Small intestine (tissue), 7 donors: ENCODE measurements at regions not wholly inside any gene's neighbourhood (a gene's known extent, or its start where the extent isn't known, plus 50 kb on each side); places are given as distances from the start of the nearest gene placed in this dataset.

ENCODE experiments used
- DNase-seq, 2 donors: peaks; one replicate each; pipeline versions ENCODE4 v3.0.0 to v3.0.0-alpha.2; 2013
- FAIRE-seq: peaks from 2 replicates; lab custom pipeline; 2012; peaks lifted over from hg19 to GRCh38; lab: Jason Lieb, UNC
- H3K27ac ChIP-seq, 3 donors: one replicate each; pipeline ENCODE4 v1.5.1; 2013; ENCODE audit warnings: low read length in 2 of 3, mild to moderate bottlenecking in 2 of 3, control low read depth in 1 of 3, inconsistent platforms in 1 of 3, low read depth in 1 of 3, moderate library complexity in 1 of 3
- H3K27me3 ChIP-seq, 3 donors: one replicate each; pipeline ENCODE4 v1.6.1; 2013; ENCODE audit warnings: low read length in 3 of 3, inconsistent platforms in 1 of 3; ENCODE audit not compliant: control insufficient read depth in 3 of 3, insufficient read depth in 3 of 3
- H3K36me3 ChIP-seq, 3 donors: one replicate each; pipeline ENCODE4 v1.6.1; 2013; ENCODE audit warnings: low read length in 3 of 3, inconsistent platforms in 1 of 3, low read depth in 1 of 3, mild to moderate bottlenecking in 1 of 3, moderate library complexity in 1 of 3; ENCODE audit not compliant: control insufficient read depth in 3 of 3, insufficient read depth in 2 of 3
- H3K4me1 ChIP-seq, 3 donors: one replicate each; pipeline ENCODE4 v1.6.1; 2013; ENCODE audit warnings: low read length in 2 of 3, inconsistent platforms in 1 of 3, low read depth in 1 of 3, mild to moderate bottlenecking in 1 of 3, moderate library complexity in 1 of 3; ENCODE audit not compliant: control insufficient read depth in 3 of 3, insufficient read depth in 2 of 3
- H3K4me3 ChIP-seq, 3 donors: one replicate each; pipeline ENCODE4 v1.5.1; 2013; ENCODE audit warnings: low read length in 3 of 3, control low read depth in 1 of 3, inconsistent platforms in 1 of 3, low read depth in 1 of 3, mild to moderate bottlenecking in 1 of 3, moderate library complexity in 1 of 3
- H3K9me3 ChIP-seq, 2 donors: one replicate each; pipeline ENCODE4 v1.6.1; 2013; ENCODE audit warnings: low read depth in 1 of 2, low read length in 1 of 2; ENCODE audit not compliant: control insufficient read depth in 2 of 2, insufficient read depth in 1 of 2
- WGBS, 3 donors: extraction: QIAGEN DNeasy Blood & Tissue Kit; methylation state at CpG; one replicate each; pipeline ENCODE4 v1.1.7; 2013; 5-methylcytosine and 5-hydroxymethylcytosine counted together
- donor health status: healthy with polysubstance abuse.
- donor health status: control.
- donor health status: control.
- donor health status: Bipolar disorder and iron deficiency.
- donor health status: healthy.

GRCh38 chr9:16098306-16098705 lies 545.5 kb downstream of the CCDC171 start:
- H3K4me3 ChIP-seq = no peak overlapping the region
- H3K9me3 ChIP-seq = peaks cover 0 to 3% of the 10 kb centered on the region in 2 donors
- H3K27me3 ChIP-seq = no peaks in the 10 kb centered on the region
- H3K27ac ChIP-seq = no peak overlapping the region
- no peaks in the 10 kb centered on the region for H3K4me1 ChIP-seq
- no peak for FAIRE-seq
- WGBS, 3 donors = 91 to 95% (median 91%) methylated on average over 5 of the region's 5 CpGs
- no peak for DNase-seq
- no peaks in the 10 kb centered on the region for H3K36me3 ChIP-seq

- DNase-seq = no peak
- Histone ChIP-seq H3K9me3 (peaks cover 0 to 3% of the 10 kb centered on the region in 2 donors), H3K27ac (no peak overlapping the region), H3K4me3 (no peak overlapping the region), H3K27me3 (no peaks in the 10 kb centered on the region), H3K4me1 (no peaks in the 10 kb centered on the region), H3K36me3 (no peaks in the 10 kb centered on the region)
- 65 to 70% (median 69%) methylated on average over 8 of the region's 8 CpGs for WGBS, 3 donors
- FAIRE-seq = no peak
Observed at GRCh38 chr9:16099732-16100536, 547.1 kb downstream of the CCDC171 start.

DNA sequence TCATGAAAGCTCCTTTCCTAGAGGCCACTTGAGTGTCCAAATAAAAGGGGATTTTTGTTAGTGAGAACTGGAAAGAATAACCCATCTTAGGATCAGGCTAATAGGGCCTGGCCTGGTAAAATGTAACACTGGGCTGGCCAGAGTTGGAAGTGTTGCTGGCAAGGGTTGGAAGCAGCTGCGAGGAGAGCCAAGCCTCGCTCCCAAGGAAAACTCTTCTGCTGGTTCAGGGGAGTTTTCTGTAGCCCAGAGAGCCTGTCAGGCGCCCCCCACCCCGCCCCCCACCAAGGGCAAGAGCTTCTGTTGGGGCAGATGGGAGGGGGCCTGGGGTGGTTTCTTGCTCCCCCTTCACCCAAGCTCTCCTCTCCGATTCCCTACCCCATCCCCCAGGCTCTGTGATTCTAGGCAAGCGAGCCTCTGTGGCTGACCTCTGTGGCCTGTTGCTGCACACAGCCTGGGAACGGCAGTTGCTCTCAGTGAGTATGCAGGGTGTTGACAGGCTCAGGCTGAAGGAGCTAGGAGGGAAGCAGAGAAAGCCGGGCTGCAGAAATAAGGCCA lies 547.8 kb downstream of the CCDC171 start:
- H3K9me3 ChIP-seq = peaks cover 0 to 3% of the 10 kb centered on the region in 2 donors
- H3K4me1 ChIP-seq = no peaks in the 10 kb centered on the region
- no peaks in the 10 kb centered on the region for H3K36me3 ChIP-seq
- FAIRE-seq (no peak), DNase-seq (no peak)
- H3K27me3 ChIP-seq = no peaks in the 10 kb centered on the region
- H3K27ac ChIP-seq = no peak overlapping the region
- H3K4me3 ChIP-seq = no peak overlapping the region
- WGBS, 3 donors = 49 to 69% (median 65%) methylated on average over 8 of the region's 8 CpGs

DNA sequence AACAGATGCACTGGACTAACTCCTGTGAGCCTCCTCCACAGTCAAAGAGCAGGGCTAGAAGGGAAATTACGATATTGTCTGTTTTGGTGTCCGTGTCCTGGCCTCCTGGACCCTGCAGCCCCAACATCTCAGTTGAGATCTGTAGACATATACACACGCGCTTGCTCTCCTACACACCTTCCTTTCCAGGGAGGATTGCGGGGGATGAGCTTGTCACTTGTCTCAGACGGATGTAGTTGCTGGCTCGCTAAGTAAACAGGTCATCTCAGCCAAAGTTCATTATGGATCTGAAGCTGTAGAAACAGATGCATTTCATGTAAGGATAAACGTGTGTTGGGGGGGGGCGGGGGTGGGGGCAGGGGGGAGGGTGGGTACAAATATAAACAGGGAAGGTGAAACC lies 549.3 kb downstream of the CCDC171 start:
- Histone ChIP-seq H3K27me3 (no peaks in the 10 kb centered on the region), H3K4me1 (no peaks in the 10 kb centered on the region), H3K27ac (no peak overlapping the region), H3K9me3 (peaks cover 0 to 3% of the 10 kb centered on the region in 2 donors), H3K4me3 (no peak overlapping the region), H3K36me3 (no peaks in the 10 kb centered on the region)
- no peak for DNase-seq
- FAIRE-seq = no peak
- 61 to 69% (median 69%) methylated on average over 9 of the region's 9 CpGs for WGBS, 3 donors

DNA sequence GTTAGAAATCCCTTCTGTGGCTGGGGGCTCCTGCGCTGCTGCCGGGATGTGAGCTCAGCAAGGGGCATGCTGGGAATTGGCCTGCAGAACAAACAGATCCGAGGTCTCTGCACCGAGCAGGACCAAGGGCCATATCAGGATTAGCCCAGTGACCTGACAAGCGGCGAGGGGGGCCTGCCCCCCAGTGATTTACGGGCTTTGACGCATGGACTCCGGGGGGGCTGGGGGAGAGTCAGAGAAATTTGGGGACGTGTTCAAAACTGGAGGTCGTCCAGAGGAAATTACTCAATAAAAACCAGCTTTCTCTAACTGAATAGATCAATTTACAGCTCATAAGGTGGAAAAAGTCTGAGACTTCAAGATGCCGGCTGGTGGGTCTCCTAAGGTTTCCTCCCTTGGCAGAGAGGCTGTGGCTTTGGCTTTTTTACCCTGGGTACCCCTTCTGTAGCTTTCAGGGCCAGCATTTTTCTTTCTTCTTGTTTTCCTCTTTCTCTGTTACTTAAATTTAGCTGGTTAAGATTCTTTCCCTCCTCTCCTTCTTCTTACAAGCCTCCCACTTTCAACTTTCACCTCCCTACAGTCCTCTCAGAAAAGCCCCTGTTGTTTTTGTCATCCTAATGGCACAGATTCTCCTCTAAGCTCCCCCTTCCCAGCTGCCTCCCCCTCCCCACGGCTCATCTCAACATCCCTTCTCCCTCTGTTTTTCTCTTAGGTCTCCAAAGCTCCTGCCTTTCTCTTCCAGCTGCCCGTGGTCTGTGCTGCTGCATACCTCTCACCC lies 551.0 kb downstream of the CCDC171 start:
- 24 to 34% (median 28%) methylated on average over 14 of the region's 14 CpGs for WGBS, 3 donors
- Histone ChIP-seq H3K27ac (no peak overlapping the region), H3K4me3 (no peak overlapping the region), H3K36me3 (no peaks in the 10 kb centered on the region), H3K9me3 (peaks cover 0 to 3% of the 10 kb centered on the region in 2 donors), H3K27me3 (no peaks in the 10 kb centered on the region), H3K4me1 (no peaks in the 10 kb centered on the region)
- no peak for FAIRE-seq
- no peak for DNase-seq

GRCh38 chr9:16105168-16106020 lies 552.6 kb downstream of the CCDC171 start:
- Histone ChIP-seq H3K4me3 (no peak overlapping the region), H3K4me1 (no peaks in the 10 kb centered on the region), H3K36me3 (no peaks in the 10 kb centered on the region), H3K27ac (no peak overlapping the region), H3K27me3 (no peaks in the 10 kb centered on the region), H3K9me3 (peaks cover 0 to 3% of the 10 kb centered on the region in 2 donors)
- DNase-seq = no peak
- 64 to 74% (median 70%) methylated on average over 9 of the region's 9 CpGs for WGBS, 3 donors
- no peak for FAIRE-seq

DNA sequence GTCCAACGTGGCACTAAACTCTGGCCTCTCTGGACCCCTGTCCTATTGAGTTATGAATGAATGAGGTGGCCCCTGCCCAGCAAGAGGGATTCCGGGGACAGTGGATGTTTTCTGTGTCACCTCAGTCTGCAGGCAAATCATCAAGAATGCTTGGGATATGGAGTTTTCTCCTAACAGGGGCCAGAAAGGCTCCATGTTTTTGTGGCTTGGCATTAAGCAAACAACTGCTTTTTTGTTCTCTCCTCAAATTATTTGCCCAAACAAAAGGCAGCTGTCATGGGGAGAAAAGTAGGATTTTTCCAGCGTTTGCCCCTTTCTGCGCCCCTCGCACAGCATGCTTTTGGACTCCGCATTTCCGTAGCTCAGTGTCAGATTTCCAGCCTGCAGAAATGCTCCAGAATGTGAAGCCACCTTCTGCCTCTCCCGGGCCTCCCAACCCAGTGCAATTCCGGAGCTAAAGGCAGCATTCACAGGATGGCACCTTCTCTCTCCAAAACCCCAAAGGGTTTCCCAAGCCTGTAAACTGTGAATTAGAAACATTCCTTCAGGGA lies 553.3 kb downstream of the CCDC171 start:
- Histone ChIP-seq H3K27ac (no peak overlapping the region), H3K36me3 (no peaks in the 10 kb centered on the region), H3K27me3 (no peaks in the 10 kb centered on the region), H3K9me3 (peaks cover 0 to 3% of the 10 kb centered on the region in 2 donors), H3K4me1 (no peaks in the 10 kb centered on the region), H3K4me3 (no peak overlapping the region)
- FAIRE-seq (no peak), DNase-seq (no peak)
- WGBS, 3 donors = 71% methylated on average over 9 of the region's 9 CpGs
